ENCODE measurements at regions not wholly inside any gene's neighbourhood (a gene's known extent, or its start where the extent isn't known, plus 50 kb on each side); places are given as distances from the start of the nearest gene placed in this dataset.
A peak's percentile ranks its signal among the peaks of the same experiment; 100 is the strongest.

GRCh38 chr9:89820337-89820736 lies 215.5 kb downstream of the GADD45G start:
- ChIA-PET CTCF (no interaction called here), POLR2A (no interaction called here)
- Mint-ChIP-seq H3K27ac (ENCODE audit: unreplicated experiment) (no peak overlapping the region), H3K4me1 (ENCODE audit: low read depth, unreplicated experiment) (no peaks in the 10 kb centered on the region), H3K27me3 (ENCODE audit: insufficient read depth, unreplicated experiment) (no peaks in the 10 kb centered on the region), H3K36me3 (ENCODE audit: insufficient read depth, unreplicated experiment) (no peaks in the 10 kb centered on the region), H3K9me3 (ENCODE audit: unreplicated experiment) (no peaks in the 10 kb centered on the region), H3K4me3 (ENCODE audit: unreplicated experiment) (no peak overlapping the region)
- Histone ChIP-seq H3K4me3 (ENCODE audit: low read depth, low read length) (no peak overlapping the region), H3K9me3 (no peaks in the 10 kb centered on the region), H3K36me3 (ENCODE audit: control insufficient read depth, insufficient read depth, low read length) (no peaks in the 10 kb centered on the region), H3K27me3 (replicated peaks; ENCODE audit: control insufficient read depth, insufficient read depth, low read length) (no peaks in the 10 kb centered on the region), H3K4me1 (no peaks in the 10 kb centered on the region)
- no peak for DNase-seq
- intact Hi-C loops (cut with micrococcal nuclease; ENCODE audit: unreplicated experiment) = no loop called here
- BruUV-seq (replicated peaks) = no TSS peak
- TF ChIP-seq CTCF (IDR thresholded peaks at IDR 0.05; ENCODE audit: insufficient read depth in 1 of 2, low read depth in 1 of 2, low read length in 1 of 2, severe bottlenecking in 1 of 2, unreplicated experiment in 1 of 2) = no peak

- Mint-ChIP-seq H3K4me1 (ENCODE audit: low read depth, unreplicated experiment) (no peaks in the 10 kb centered on the region), H3K36me3 (ENCODE audit: insufficient read depth, unreplicated experiment) (no peaks in the 10 kb centered on the region), H3K9me3 (ENCODE audit: unreplicated experiment) (no peaks in the 10 kb centered on the region), H3K27me3 (ENCODE audit: insufficient read depth, unreplicated experiment) (no peaks in the 10 kb centered on the region), H3K4me3 (ENCODE audit: unreplicated experiment) (no peak overlapping the region), H3K27ac (ENCODE audit: unreplicated experiment) (no peak overlapping the region)
- Histone ChIP-seq H3K27me3 (replicated peaks; ENCODE audit: control insufficient read depth, insufficient read depth, low read length) (no peaks in the 10 kb centered on the region), H3K9me3 (no peaks in the 10 kb centered on the region), H3K4me3 (ENCODE audit: low read depth, low read length) (no peak overlapping the region), H3K4me1 (no peaks in the 10 kb centered on the region), H3K36me3 (ENCODE audit: control insufficient read depth, insufficient read depth, low read length) (no peaks in the 10 kb centered on the region)
- intact Hi-C loops (cut with micrococcal nuclease; ENCODE audit: unreplicated experiment) = no loop called here
- no peak for TF ChIP-seq CTCF (IDR thresholded peaks at IDR 0.05; ENCODE audit: insufficient read depth in 1 of 2, low read depth in 1 of 2, low read length in 1 of 2, severe bottlenecking in 1 of 2, unreplicated experiment in 1 of 2)
- BruUV-seq (replicated peaks) = no TSS peak
- ChIA-PET POLR2A (no interaction called here), CTCF (no interaction called here)
- DNase-seq = peak in 1 of 2 experiments; percentile 9
Observed at GRCh38 chr9:89821081-89821480, 216.3 kb downstream of the GADD45G start.

GRCh38 chr9:89822996-89823395 lies 218.2 kb downstream of the GADD45G start:
- H3K4me1 Mint-ChIP-seq (ENCODE audit: low read depth, unreplicated experiment) = no peaks in the 10 kb centered on the region
- TF ChIP-seq CTCF (IDR thresholded peaks at IDR 0.05; ENCODE audit: insufficient read depth in 1 of 2, low read depth in 1 of 2, low read length in 1 of 2, severe bottlenecking in 1 of 2, unreplicated experiment in 1 of 2) = no peak
- H3K27me3 Mint-ChIP-seq (ENCODE audit: insufficient read depth, unreplicated experiment) = no peaks in the 10 kb centered on the region
- no peaks in the 10 kb centered on the region for H3K9me3 Mint-ChIP-seq (ENCODE audit: unreplicated experiment)
- intact Hi-C loops (cut with micrococcal nuclease; ENCODE audit: unreplicated experiment) = no loop called here
- Histone ChIP-seq H3K9me3 (no peaks in the 10 kb centered on the region), H3K4me1 (no peaks in the 10 kb centered on the region), H3K36me3 (ENCODE audit: control insufficient read depth, insufficient read depth, low read length) (no peaks in the 10 kb centered on the region), H3K4me3 (ENCODE audit: low read depth, low read length) (no peak overlapping the region), H3K27me3 (replicated peaks; ENCODE audit: control insufficient read depth, insufficient read depth, low read length) (no peaks in the 10 kb centered on the region)
- H3K27ac Mint-ChIP-seq (ENCODE audit: unreplicated experiment) = no peak overlapping the region
- BruUV-seq (replicated peaks) = no TSS peak
- DNase-seq = no peak
- H3K4me3 Mint-ChIP-seq (ENCODE audit: unreplicated experiment) = no peak overlapping the region
- no peaks in the 10 kb centered on the region for H3K36me3 Mint-ChIP-seq (ENCODE audit: insufficient read depth, unreplicated experiment)
- ChIA-PET CTCF (no interaction called here), POLR2A (no interaction called here)

All from Caco-2 (cell line).